ENCODE measurements at regions not wholly inside any gene's neighbourhood (a gene's known extent, or its start where the extent isn't known, plus 50 kb on each side); places are given as distances from the start of the nearest gene placed in this dataset.

DNA sequence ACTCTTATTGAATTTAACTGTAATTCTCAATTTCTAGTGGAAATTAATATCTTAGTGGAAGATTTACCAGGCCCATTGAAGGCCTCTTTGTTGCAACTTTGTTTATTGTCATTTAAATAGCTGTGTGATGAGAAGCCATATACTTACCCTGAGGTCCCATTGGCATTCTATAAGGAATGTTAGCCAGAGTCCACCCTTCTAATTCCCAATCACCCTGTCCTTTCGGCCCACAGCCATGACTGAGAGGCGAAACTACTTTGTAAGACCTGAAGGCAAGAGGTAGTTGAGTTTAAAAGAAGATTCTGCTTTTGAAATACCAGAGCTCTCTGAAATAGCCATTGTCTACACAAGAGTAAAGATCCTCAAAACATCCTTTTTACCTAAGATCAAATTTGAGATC, 290.5 kb upstream of the RARB start:
- no peak for DNase-seq (ENCODE audit: low spot score)
- Histone ChIP-seq H2AFZ (ENCODE audit: low read length) (no peak overlapping the region), H3K4me2 (ENCODE audit: low read length) (no peak overlapping the region), H3K27ac (ENCODE audit: low read depth, low read length, poor library complexity, severe bottlenecking) (no peak overlapping the region), H3K4me3 (ENCODE audit: low read depth, low read length, poor library complexity, severe bottlenecking) (no peak overlapping the region), H4K20me1 (ENCODE audit: insufficient read depth, low read length) (no peaks in the 10 kb centered on the region), H3K36me3 (ENCODE audit: insufficient read depth, low read length) (no peaks in the 10 kb centered on the region), H3K79me2 (ENCODE audit: insufficient read depth, low read depth, low read length) (no peaks in the 10 kb centered on the region), H3K9me2 (ENCODE audit: insufficient read depth, low read length) (no peaks in the 10 kb centered on the region), H3K9me3 (ENCODE audit: low read length) (no peaks in the 10 kb centered on the region), H3K4me1 (ENCODE audit: insufficient read depth, low read length, poor library complexity, severe bottlenecking) (no peaks in the 10 kb centered on the region)
- TF ChIP-seq EZH2phosphoT487 (IDR thresholded peaks at IDR 0.05; ENCODE audit: borderline replicate concordance, low read depth, low read length), result no peak
- intact Hi-C loops (cut with micrococcal nuclease; ENCODE audit: unreplicated experiment), result no loop called here
- POLR2A ChIA-PET, result no interaction called here
- BruUV-seq (replicated peaks), result no TSS peak
- CTCF ChIA-PET (ENCODE audit: unreplicated experiment), result no interaction called here

- BruUV-seq (replicated peaks), result no TSS peak
- Histone ChIP-seq H3K27ac (ENCODE audit: low read depth, low read length, poor library complexity, severe bottlenecking) (no peak overlapping the region), H3K9me2 (ENCODE audit: insufficient read depth, low read length) (no peaks in the 10 kb centered on the region), H3K36me3 (ENCODE audit: insufficient read depth, low read length) (no peaks in the 10 kb centered on the region), H4K20me1 (ENCODE audit: insufficient read depth, low read length) (no peaks in the 10 kb centered on the region), H3K4me1 (ENCODE audit: insufficient read depth, low read length, poor library complexity, severe bottlenecking) (no peaks in the 10 kb centered on the region), H3K79me2 (ENCODE audit: insufficient read depth, low read depth, low read length) (no peaks in the 10 kb centered on the region), H3K9me3 (ENCODE audit: low read length) (no peaks in the 10 kb centered on the region), H2AFZ (ENCODE audit: low read length) (no peak overlapping the region), H3K4me3 (ENCODE audit: low read depth, low read length, poor library complexity, severe bottlenecking) (no peak overlapping the region), H3K4me2 (ENCODE audit: low read length) (no peak overlapping the region)
- no peak for TF ChIP-seq CTCF (conservative IDR thresholded peaks at IDR 0.05; ENCODE audit: low read length)
- TF ChIP-seq EZH2phosphoT487 (IDR thresholded peaks at IDR 0.05; ENCODE audit: borderline replicate concordance, low read depth, low read length), result no peak
- CTCF ChIA-PET (ENCODE audit: unreplicated experiment), result no interaction called here
- POLR2A ChIA-PET, result interaction anchor here (0.6 kb wide), 1 partner anchor 419 kb away, joined by 3 read pairs; no protein-coding TSS in a partner anchor
- DNase-seq (ENCODE audit: low spot score), result no peak
- intact Hi-C loops (cut with micrococcal nuclease; ENCODE audit: unreplicated experiment), result no loop called here
These were observed 288.8 kb upstream of the RARB start for GRCh38 chr3:25139267-25139666.

DNA sequence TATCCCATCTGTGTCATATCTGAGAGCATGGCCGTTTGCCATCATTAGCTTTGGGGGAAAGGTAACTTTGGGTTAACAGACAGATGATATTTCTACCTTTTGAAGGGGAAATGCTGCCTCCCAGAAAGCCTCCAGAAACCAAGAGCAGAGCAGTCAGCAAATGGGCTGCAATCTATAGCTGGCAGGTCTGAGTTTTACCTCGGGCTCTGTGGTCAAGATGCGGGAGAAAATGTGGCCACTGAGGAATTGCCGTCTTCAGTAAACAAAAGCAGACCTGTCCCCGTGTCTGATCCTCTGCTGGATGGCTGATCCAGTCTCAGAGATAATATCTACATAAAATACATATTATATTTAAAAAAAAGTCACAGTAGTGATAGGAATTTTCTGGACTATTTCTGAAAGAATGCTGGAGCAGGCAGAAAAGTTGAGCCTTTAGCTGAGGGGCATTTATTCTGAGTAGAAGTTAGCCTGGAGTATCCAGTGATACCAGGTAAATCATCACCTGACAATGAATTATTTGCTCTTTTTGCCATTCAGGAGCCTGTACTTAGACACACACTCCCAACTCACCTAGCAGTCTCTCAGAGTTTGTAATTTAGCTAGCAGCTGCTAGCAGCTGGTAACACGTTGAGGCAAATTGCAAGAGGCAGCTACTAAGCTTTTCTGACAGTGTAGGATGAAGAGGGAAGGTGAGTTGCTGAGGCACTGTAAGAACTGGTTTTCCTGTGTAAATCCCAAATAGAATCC, 285.3 kb upstream of the RARB start:
- Histone ChIP-seq H2AFZ (ENCODE audit: low read length) (no peak overlapping the region), H4K20me1 (ENCODE audit: insufficient read depth, low read length) (no peaks in the 10 kb centered on the region), H3K9me3 (ENCODE audit: low read length) (no peaks in the 10 kb centered on the region), H3K4me3 (ENCODE audit: low read depth, low read length, poor library complexity, severe bottlenecking) (no peak overlapping the region), H3K36me3 (ENCODE audit: insufficient read depth, low read length) (no peaks in the 10 kb centered on the region), H3K4me2 (ENCODE audit: low read length) (no peak overlapping the region), H3K9me2 (ENCODE audit: insufficient read depth, low read length) (no peaks in the 10 kb centered on the region), H3K79me2 (ENCODE audit: insufficient read depth, low read depth, low read length) (no peaks in the 10 kb centered on the region), H3K4me1 (ENCODE audit: insufficient read depth, low read length, poor library complexity, severe bottlenecking) (no peaks in the 10 kb centered on the region), H3K27ac (ENCODE audit: low read depth, low read length, poor library complexity, severe bottlenecking) (no peak overlapping the region)
- BruUV-seq (replicated peaks), result no TSS peak
- intact Hi-C loops (cut with micrococcal nuclease; ENCODE audit: unreplicated experiment), result no loop called here
- POLR2A ChIA-PET, result interaction anchor here (0.6 to 0.7 kb wide), 2 partner anchors 96 to 1349 kb away, joined by 3 read pairs; no protein-coding TSS in a partner anchor
- CTCF ChIA-PET (ENCODE audit: unreplicated experiment), result no interaction called here
- TF ChIP-seq CTCF (conservative IDR thresholded peaks at IDR 0.05; ENCODE audit: low read length), result no peak
- no peak for TF ChIP-seq EZH2phosphoT487 (IDR thresholded peaks at IDR 0.05; ENCODE audit: borderline replicate concordance, low read depth, low read length)
- no peak for DNase-seq (ENCODE audit: low spot score)

Data from OCI-LY7 (cell line).